ENCODE measurements at regions not wholly inside any gene's neighbourhood (a gene's known extent, or its start where the extent isn't known, plus 50 kb on each side); places are given as distances from the start of the nearest gene placed in this dataset.
A peak's percentile ranks its signal among the peaks of the same experiment; 100 is the strongest.

GRCh38 chr6:154561750-154562149 is 51.3 kb upstream of the CNKSR3 start:
- no peaks in the 10 kb centered on the region for H3K4me1 ChIP-seq
- no peak overlapping the region for H3K27ac ChIP-seq

GRCh38 chr6:154565331-154565730 is 54.8 kb upstream of the CNKSR3 start:
- DNase-seq: no peak
- Histone ChIP-seq H3K27me3 (no peaks in the 10 kb centered on the region), H3K4me1 (peaks cover 9% of the 10 kb centered on the region), H3K9me3 (replicated peaks) (no peaks in the 10 kb centered on the region), H3K36me3 (no peaks in the 10 kb centered on the region), H3K27ac (no peak overlapping the region), H3K4me3 (no peak overlapping the region)

More at GRCh38 chr6:154561750-154562149, 51.3 kb upstream of the CNKSR3 start:
- no peaks in the 10 kb centered on the region for H3K36me3 ChIP-seq
- H3K27me3 ChIP-seq: no peaks in the 10 kb centered on the region
- no peak for DNase-seq
- no peak overlapping the region for H3K4me3 ChIP-seq
- no peaks in the 10 kb centered on the region for H3K9me3 ChIP-seq (replicated peaks)

DNA sequence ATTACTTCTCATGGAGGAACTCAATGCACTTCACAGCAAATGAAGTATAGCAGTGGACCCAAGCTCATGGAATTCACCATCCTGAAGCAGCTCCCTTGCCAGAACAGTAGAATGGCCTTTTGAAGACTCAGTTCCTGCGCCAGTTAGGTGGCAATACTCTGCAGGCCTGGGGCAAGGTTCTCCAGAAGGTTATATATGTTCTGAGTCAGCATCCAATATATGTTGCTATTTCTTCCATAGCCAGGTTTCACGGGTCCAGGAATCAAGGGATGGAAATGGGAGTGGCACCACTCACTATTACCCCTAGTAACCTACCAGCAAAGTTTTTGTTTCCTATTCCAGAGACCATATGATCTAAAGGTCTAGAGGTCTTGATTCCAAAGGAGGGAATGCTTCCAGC is 56.4 kb upstream of the CNKSR3 start:
- H3K9me3 ChIP-seq (replicated peaks): no peaks in the 10 kb centered on the region
- peaks cover 9% of the 10 kb centered on the region for H3K4me1 ChIP-seq
- H3K27ac ChIP-seq: no peak overlapping the region
- no peak overlapping the region for H3K4me3 ChIP-seq
- no peaks in the 10 kb centered on the region for H3K27me3 ChIP-seq
- DNase-seq: no peak
- H3K36me3 ChIP-seq: no peaks in the 10 kb centered on the region

DNA sequence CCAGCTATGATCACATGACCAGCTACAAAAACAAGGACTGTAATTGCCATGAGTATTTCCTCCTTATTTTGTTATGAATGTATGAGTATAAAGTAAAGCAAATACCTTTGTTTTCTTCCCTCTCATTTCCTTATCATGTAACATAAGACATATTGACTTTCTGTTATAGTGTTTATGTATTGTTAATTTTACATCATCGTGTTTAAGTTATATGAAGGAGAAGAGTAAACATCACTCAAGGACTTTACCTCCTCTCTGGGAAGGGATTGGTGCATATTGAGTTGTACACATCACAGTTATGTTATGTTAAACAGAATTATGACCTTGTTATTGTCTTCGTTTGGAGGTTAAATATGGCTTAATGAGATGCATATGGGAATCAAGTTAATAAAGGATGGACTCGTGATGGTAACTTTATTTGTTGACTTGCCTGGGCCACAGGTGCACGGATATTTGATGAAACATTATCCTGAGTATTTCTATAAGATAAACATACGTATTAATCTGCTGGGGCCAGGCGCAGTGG is 57.3 kb upstream of the CNKSR3 start:
- no peaks in the 10 kb centered on the region for H3K36me3 ChIP-seq
- no peak for DNase-seq
- H3K27me3 ChIP-seq: no peaks in the 10 kb centered on the region
- no peak overlapping the region for H3K27ac ChIP-seq
- H3K4me1 ChIP-seq: peaks cover 9% of the 10 kb centered on the region
- H3K9me3 ChIP-seq (replicated peaks): no peaks in the 10 kb centered on the region
- no peak overlapping the region for H3K4me3 ChIP-seq

DNA sequence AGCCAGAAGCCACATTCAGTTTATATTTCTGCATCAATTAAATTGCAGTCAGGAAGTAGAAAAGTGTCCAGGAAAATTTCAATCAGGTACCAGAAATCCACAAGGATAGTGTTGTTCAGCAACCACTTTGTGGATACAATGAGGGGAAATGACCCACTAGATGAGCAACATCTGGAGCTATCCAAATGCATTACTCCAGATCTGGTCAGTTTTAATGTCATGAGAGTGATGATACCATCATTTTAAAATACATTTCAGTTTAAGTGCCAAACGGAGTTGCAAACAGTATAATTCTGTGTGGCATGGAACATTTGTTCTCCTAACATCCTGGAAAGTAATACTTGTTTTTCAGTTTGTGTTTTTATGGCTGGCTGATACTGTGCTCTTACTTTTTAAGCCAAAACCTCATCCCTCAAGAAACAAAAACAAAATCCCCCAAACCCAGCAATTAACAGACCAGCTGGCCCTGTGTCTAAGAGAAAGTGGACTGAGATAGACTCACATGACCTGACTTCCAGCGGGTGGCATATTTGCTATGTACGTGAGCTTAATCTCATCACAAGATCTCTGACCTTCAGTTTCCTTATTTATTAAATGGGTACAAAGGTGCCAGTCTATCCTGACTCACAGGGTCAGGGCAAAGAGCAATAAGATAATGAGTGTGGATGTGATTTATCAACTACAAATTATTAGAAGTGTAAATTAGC is 58.8 kb upstream of the CNKSR3 start:
- peaks cover 9% of the 10 kb centered on the region for H3K4me1 ChIP-seq
- no peaks in the 10 kb centered on the region for H3K27me3 ChIP-seq
- H3K27ac ChIP-seq: no peak overlapping the region
- H3K36me3 ChIP-seq: no peaks in the 10 kb centered on the region
- DNase-seq: peak in 1 of 2 experiments; percentile 15
- H3K4me3 ChIP-seq: no peak overlapping the region
- H3K9me3 ChIP-seq (replicated peaks): no peaks in the 10 kb centered on the region

DNA sequence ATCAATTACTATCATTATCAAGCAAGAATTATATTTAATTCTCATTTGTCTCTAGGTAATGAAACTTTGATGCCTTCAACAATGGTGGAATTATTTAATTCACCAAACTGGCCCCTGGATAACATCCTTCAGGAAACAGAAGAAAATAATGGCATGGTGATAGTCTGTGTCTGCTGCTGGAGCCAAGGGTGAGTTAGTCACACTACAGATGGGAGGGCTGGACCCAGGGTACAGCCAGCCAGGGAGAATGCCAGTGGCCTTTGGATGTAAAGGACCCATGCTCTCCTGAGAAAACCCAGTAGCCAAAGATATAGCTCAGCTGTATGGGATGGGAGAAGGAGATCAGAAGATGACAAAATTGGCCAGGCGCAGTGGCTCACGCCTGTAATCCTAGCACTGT is 60.0 kb upstream of the CNKSR3 start:
- Histone ChIP-seq H3K4me3 (no peak overlapping the region), H3K27ac (no peak overlapping the region), H3K27me3 (no peaks in the 10 kb centered on the region), H3K36me3 (no peaks in the 10 kb centered on the region), H3K4me1 (peaks cover 9% of the 10 kb centered on the region), H3K9me3 (replicated peaks) (no peaks in the 10 kb centered on the region)
- DNase-seq: no peak

DNA sequence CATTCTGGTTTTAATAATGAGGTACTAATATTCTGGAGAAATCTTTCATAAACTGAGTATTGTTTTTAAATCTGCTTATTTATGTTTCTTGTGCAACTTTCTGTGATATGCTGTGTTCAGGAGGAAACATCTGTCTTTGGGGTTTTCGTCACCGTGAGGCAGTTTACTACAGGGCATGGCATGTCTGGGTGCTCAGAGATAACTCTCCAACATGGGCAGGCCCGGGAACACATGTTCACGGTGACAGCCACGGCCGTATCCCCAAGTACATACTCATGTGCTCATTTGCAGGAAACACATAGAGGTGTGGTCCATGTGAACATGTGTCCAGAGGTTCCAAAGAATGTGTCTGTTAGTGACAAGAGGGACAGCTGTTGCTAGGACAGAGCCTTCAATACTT is 62.1 kb upstream of the CNKSR3 start:
- H3K36me3 ChIP-seq: no peaks in the 10 kb centered on the region
- no peaks in the 10 kb centered on the region for H3K27me3 ChIP-seq
- peaks cover 9% of the 10 kb centered on the region for H3K4me1 ChIP-seq
- DNase-seq: no peak
- H3K9me3 ChIP-seq (replicated peaks): no peaks in the 10 kb centered on the region
- H3K4me3 ChIP-seq: no peak overlapping the region
- H3K27ac ChIP-seq: no peak overlapping the region

DNA sequence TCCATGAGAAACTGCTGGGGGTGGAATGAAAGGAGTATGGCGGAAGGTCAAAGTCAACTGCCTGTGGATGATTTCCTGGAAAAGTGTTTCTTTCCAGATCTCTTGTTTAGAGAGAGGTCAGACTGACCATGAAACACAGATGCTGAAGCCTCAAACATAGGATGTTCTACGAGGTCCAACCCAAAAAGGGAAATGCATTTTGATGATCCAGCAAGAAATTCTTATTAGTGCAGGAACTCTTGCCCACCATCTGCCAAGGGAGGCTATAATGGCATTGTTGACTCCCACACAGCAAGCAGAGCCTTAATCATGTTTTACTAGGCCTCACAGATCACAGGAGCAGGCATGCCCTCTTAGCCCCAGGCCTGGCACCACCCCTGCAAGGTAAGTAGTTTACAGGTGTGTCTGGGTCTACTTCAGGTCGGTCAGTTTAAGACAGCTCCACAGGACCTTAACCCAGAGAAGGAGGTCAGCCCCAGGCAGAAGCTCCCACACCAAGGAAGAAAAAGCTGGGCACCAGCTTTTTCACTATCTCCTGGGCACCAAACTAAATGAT is 67.6 kb upstream of the CNKSR3 start:
- no peaks in the 10 kb centered on the region for H3K4me1 ChIP-seq
- no peaks in the 10 kb centered on the region for H3K9me3 ChIP-seq (replicated peaks)
- no peaks in the 10 kb centered on the region for H3K36me3 ChIP-seq
- no peak for DNase-seq
- no peak overlapping the region for H3K4me3 ChIP-seq
- H3K27ac ChIP-seq: no peak overlapping the region
- no peaks in the 10 kb centered on the region for H3K27me3 ChIP-seq

GRCh38 chr6:154579046-154579445 is 68.6 kb upstream of the CNKSR3 start:
- Histone ChIP-seq H3K9me3 (replicated peaks) (no peaks in the 10 kb centered on the region), H3K27me3 (no peaks in the 10 kb centered on the region), H3K36me3 (no peaks in the 10 kb centered on the region), H3K4me3 (no peak overlapping the region), H3K4me1 (no peaks in the 10 kb centered on the region), H3K27ac (no peak overlapping the region)
- no peak for DNase-seq

DNA sequence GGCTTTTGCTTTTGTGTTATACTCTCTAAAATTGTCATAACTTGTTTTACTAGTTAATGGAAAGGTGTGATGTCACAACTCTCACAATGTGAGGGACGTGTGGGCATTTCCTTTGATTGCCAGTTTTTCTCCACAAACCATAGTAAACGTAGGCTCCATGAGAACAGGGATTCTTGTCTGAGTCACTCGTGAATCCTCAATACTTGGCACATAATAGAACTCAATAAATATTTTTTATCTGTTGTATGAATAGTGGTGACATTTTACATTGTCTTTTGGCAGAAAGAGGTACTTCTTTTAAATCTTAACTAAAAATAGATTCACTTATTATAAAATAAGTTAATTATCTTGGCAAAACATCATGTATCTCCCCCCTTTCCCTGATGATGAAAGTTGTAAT is 69.0 kb upstream of the CNKSR3 start:
- no peaks in the 10 kb centered on the region for H3K4me1 ChIP-seq
- DNase-seq: no peak
- no peaks in the 10 kb centered on the region for H3K9me3 ChIP-seq (replicated peaks)
- H3K4me3 ChIP-seq: no peak overlapping the region
- H3K27ac ChIP-seq: no peak overlapping the region
- H3K27me3 ChIP-seq: no peaks in the 10 kb centered on the region
- H3K36me3 ChIP-seq: no peaks in the 10 kb centered on the region

DNA sequence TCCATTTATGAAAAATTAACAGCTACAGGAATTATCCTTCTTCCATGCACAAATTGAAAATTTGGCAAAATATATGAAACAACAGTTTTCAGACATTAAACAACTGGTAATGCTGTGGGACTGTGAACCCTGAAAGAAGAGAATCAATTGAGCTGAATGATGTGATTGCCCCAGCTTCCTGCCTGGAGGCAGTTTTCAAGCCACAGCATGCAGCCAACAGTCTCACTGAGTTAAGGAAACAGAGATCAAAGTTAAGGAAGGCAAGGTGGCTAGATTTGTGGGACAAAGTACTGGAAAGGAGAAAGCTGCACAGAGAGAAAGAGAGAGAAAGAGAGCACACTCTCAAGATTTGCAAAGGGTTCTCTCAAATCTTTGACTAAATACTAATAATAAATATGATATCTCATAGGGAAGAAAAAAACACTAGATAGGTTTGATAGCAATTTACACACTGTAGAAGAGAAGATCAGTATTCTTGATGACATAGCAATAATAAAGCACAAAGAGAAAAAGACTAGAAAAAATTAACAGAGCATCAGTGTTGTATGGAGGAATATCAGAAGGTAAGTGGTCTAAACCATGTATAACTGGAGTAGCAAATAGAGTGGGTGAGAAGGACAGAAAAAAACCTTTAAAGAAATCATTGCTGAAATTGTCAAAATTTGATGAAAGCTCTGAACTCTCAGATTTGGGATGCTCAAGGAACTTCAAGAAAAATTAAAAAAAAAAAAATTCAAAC is 70.1 kb upstream of the CNKSR3 start:
- Histone ChIP-seq H3K9me3 (replicated peaks) (no peaks in the 10 kb centered on the region), H3K27ac (no peak overlapping the region), H3K4me1 (no peaks in the 10 kb centered on the region), H3K27me3 (no peaks in the 10 kb centered on the region), H3K4me3 (no peak overlapping the region), H3K36me3 (no peaks in the 10 kb centered on the region)
- no peak for DNase-seq

DNA sequence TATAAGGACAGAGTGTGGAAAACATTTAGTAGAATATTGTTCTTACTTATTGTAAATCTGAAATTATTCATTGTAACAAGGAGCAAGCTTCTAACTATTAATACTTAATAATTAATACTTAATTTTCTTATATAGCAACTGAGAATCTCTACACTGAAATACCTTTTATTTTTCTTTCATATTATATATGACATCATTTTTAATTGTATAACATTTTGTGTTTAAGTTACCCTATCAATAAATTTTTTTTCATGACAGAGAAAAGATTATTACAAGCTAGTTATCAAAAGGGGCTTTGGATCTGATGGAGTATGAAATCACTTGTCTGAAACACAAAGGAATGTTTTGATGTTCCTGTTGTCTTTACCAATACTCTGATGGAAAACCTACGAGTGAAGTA is 72.2 kb upstream of the CNKSR3 start:
- DNase-seq: no peak

DNA sequence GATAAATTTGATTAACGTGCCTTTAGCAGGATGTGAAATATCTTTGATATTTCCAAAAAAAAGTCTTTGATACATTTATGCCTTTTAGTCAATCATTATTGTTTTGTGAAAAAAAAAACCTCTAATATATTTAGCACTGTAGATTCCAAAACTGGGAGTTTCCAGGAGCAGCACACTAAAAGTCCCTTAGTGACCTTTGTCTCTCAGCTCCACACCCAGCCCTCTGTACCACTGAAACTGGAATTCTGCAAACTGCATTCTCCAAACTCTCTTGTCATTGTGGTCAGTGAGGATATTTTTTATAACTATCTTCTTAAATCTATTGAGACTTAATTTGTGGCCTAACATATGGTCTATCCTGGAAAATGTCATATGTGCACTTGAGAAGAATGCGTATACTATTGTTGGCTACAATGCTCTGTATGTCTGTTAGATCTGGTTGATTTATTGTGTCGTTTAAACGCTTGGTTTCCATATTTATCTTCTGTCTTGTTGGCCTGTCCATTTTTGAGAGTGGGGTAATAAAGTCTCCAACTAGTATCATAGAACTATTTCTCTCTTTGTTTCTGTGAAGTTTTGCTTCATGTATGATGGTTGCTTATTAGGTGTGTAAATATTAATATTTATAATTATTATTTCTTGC is 73.2 kb upstream of the CNKSR3 start:
- Histone ChIP-seq H3K4me3 (no peak overlapping the region), H3K4me1 (no peaks in the 10 kb centered on the region), H3K27ac (no peak overlapping the region), H3K27me3 (no peaks in the 10 kb centered on the region), H3K9me3 (replicated peaks) (no peaks in the 10 kb centered on the region), H3K36me3 (no peaks in the 10 kb centered on the region)
- DNase-seq: no peak

More for the DNA sequence above, 72.2 kb upstream of the CNKSR3 start:
- no peaks in the 10 kb centered on the region for H3K9me3 ChIP-seq (replicated peaks)
- no peaks in the 10 kb centered on the region for H3K27me3 ChIP-seq
- H3K4me3 ChIP-seq: no peak overlapping the region
- H3K4me1 ChIP-seq: no peaks in the 10 kb centered on the region
- H3K36me3 ChIP-seq: no peaks in the 10 kb centered on the region
- no peak overlapping the region for H3K27ac ChIP-seq

- Histone ChIP-seq H3K4me1 (peaks cover 5% of the 10 kb centered on the region; the same call in 1 of the 2 replicates), H3K9me3 (replicated peaks) (no peaks in the 10 kb centered on the region), H3K27me3 (no peaks in the 10 kb centered on the region), H3K4me3 (no peak overlapping the region), H3K27ac (no peak overlapping the region), H3K36me3 (no peaks in the 10 kb centered on the region)
- DNase-seq: peak in 1 of 2 experiments; percentile 26
Measured at GRCh38 chr6:154590756-154591155, 80.3 kb upstream of the CNKSR3 start.

DNA sequence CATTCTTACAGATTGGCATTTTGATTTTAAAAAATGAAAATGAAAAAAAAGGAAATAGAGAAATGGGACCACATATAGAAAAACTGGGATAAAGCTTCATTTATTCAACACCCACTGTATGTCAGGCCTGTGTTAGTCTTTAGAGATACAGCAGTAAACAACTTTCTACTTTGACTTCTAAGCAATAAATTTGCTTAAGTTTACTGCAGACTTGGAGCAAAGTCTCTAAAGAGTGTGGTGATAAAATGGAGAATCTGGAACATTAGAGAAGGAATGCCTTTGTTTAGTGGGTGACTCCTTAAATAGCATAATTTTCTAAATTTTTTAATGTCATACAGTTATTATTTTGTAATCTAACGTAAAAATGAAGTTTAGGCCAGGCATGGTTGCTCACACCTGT is 80.7 kb upstream of the CNKSR3 start:
- H3K27ac ChIP-seq: no peak overlapping the region
- H3K4me1 ChIP-seq: peaks cover 5% of the 10 kb centered on the region; the same call in 1 of the 2 replicates
- H3K36me3 ChIP-seq: no peaks in the 10 kb centered on the region
- DNase-seq: no peak
- H3K27me3 ChIP-seq: no peaks in the 10 kb centered on the region
- H3K4me3 ChIP-seq: no peak overlapping the region
- no peaks in the 10 kb centered on the region for H3K9me3 ChIP-seq (replicated peaks)
